HepG2 (cell line): ENCODE measurements at regions not wholly inside any gene's neighbourhood (a gene's known extent, or its start where the extent isn't known, plus 50 kb on each side); places are given as distances from the start of the nearest gene placed in this dataset.

ENCODE experiments used
- CTCF ChIP-seq: sonication (generic); formaldehyde crosslinking; IDR thresholded peaks from 2 replicates; pipeline ENCODE4 v1.5.0; 2020; ENCODE audit warnings: mild to moderate bottlenecking, missing genetic modification reagents, moderate library complexity
- EED ChIP-seq: sonication (generic); formaldehyde crosslinking; IDR thresholded peaks from 2 replicates; pipeline ENCODE4 v1.5.0; 2020; ENCODE audit warnings: mild to moderate bottlenecking, missing genetic modification reagents
- ETV6 ChIP-seq: sonication (generic); formaldehyde crosslinking; conservative IDR thresholded peaks from 2 replicates; pipeline ENCODE4 v1.4.0; 2020; ENCODE audit warnings: missing genetic modification reagents
- EZH2 ChIP-seq: conservative IDR thresholded peaks from 2 replicates; pipeline ENCODE4 v1.6.1; 2012; ENCODE audit warnings: mild to moderate bottlenecking, low read depth, low read length, moderate library complexity
- GABPA ChIP-seq, 2 experiments: IDR thresholded peaks; 2 replicates each; pipeline ENCODE4 v1.6.1; 2011 to 2016; ENCODE audit warnings: low read depth in 2 of 2, low read length in 1 of 2, missing biosample characterization in 1 of 2, missing genetic modification characterization in 1 of 2
- HINFP ChIP-seq: sonication (generic); formaldehyde crosslinking; IDR thresholded peaks from 2 replicates; pipeline ENCODE4 v1.4.0; 2020; ENCODE audit warnings: low read depth, mild to moderate bottlenecking, missing genetic modification reagents
- HNRNPK ChIP-seq: fragments of 200-400 bp; formaldehyde crosslinking; IDR thresholded peaks from 2 replicates; pipeline ENCODE4 v1.6.1; 2018; ENCODE audit warnings: low read length, low read depth, moderate library complexity, mild to moderate bottlenecking; ENCODE audit not compliant: poor library complexity, severe bottlenecking
- IRF2 ChIP-seq: IDR thresholded peaks from 2 replicates; pipeline ENCODE4 v1.6.1; 2018; ENCODE audit warnings: missing genetic modification reagents, missing compliant biosample characterization
- REST ChIP-seq, 2 experiments: IDR thresholded peaks; 2 replicates each; pipeline ENCODE4 v1.6.1; 2011 to 2012; ENCODE audit warnings: low read length in 2 of 2, borderline replicate concordance in 1 of 2, low read depth in 1 of 2, mild to moderate bottlenecking in 1 of 2, moderate library complexity in 1 of 2
- ZBTB4 ChIP-seq: sonication (generic); formaldehyde crosslinking; IDR thresholded peaks from 2 replicates; pipeline ENCODE4 v1.4.0; 2020; ENCODE audit warnings: missing genetic modification reagents, mild to moderate bottlenecking, borderline replicate concordance
- ZBTB49 ChIP-seq: sonication (generic); formaldehyde crosslinking; IDR thresholded peaks from 2 replicates; pipeline ENCODE4 v1.4.0; 2020; ENCODE audit warnings: missing genetic modification reagents, borderline replicate concordance
- ZNF263 ChIP-seq: sonication (generic); formaldehyde crosslinking; IDR thresholded peaks from 2 replicates; pipeline ENCODE4 v1.4.0; 2020; ENCODE audit warnings: missing genetic modification reagents
- ZNF773 ChIP-seq: sonication (generic); formaldehyde crosslinking; IDR thresholded peaks from 2 replicates; pipeline ENCODE4 v1.4.0; 2020; ENCODE audit warnings: missing genetic modification reagents, borderline replicate concordance

- TF ChIP-seq HINFP (CRISPR knock-in tag), result no peak
- no peak for TF ChIP-seq ZNF263 (CRISPR knock-in tag)
- TF ChIP-seq ZBTB49 (CRISPR knock-in tag), result no peak
- TF ChIP-seq REST (IDR thresholded peaks at IDR 0.05; ENCODE audit: borderline replicate concordance in 1 of 2, low read depth in 1 of 2, low read length in 2 of 2), result no peak
- TF ChIP-seq IRF2 (CRISPR knock-in tag), result no peak
- TF ChIP-seq EED (CRISPR knock-in tag), result no peak
- TF ChIP-seq GABPA (IDR thresholded peaks at IDR 0.05; ENCODE audit: low read depth, low read length), result no peak
- no peak for TF ChIP-seq GABPA (CRISPR knock-in tag; IDR thresholded peaks at IDR 0.05; ENCODE audit: low read depth)
- TF ChIP-seq ZNF773 (CRISPR knock-in tag), result no peak
- TF ChIP-seq EZH2, result no peak
- TF ChIP-seq CTCF (CRISPR knock-in tag), result no peak
- TF ChIP-seq ZBTB4, result no peak
- TF ChIP-seq HNRNPK, result no peak
- no peak for TF ChIP-seq ETV6 (CRISPR knock-in tag)
These were observed 548.5 kb upstream of the SLC10A2 start for GRCh38 chr13:103614761-103615160.
